Fibroblast of upper back skin (primary cell): ENCODE measurements at regions not wholly inside any gene's neighbourhood (a gene's known extent, or its start where the extent isn't known, plus 50 kb on each side); places are given as distances from the start of the nearest gene placed in this dataset.
A peak's percentile ranks its signal among the peaks of the same experiment; 100 is the strongest.
"Not testable (repeated sequence)": the region's sequence is repeated elsewhere in the genome, so short reads cannot be mapped to it uniquely, and the experiment has no call there.

Experiments
- DNase-seq: peaks from one replicate; pipeline ENCODE4 v3.0.0-alpha.2; 2013

DNA sequence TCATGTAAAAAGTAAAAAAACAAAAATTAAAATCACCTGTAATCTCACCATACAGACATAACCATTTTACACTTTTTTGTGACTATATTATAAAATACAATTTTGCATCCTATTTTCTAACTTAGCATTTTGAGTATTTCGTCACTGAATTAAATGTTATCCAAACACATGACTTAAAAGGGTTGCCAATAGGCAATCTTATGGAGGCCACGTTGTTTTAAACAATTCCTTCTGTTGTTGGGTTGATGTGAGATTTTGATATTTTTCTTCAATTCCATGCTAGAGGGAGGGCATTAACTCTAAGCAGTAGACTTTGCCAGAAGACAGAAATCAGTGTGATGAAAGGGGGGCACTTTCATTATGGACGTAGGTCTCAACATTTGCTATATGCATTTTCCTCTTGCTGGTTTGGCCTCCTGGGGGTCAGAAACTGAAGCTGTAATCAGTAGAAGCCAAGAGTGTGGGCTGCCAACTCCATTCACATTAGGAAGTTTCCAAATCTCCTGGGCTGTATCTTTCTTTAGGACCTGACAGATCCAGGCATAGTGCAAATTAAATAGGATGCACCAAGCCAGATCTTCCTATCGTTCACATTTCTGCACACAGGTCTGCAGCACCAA lies 614.2 kb upstream of the CLINT1 start:
- DNase-seq = no peak

DNA sequence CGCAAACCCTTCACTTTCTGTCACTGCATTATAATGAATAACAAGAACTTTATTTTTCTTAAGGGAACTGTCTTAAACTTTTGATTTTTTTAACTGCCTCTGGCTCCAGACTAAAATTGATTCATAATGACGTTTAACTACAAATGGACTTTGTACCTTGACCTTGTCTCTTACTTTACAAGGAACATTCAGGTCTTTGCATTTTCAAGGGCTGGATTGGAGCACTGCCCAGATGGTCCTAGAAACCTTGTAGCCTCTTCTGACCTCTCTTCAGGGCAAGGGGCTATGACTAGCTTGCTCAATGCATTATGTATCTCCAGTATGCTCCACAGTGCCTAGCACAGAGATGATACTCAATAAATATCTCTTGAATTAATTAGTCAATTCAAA lies 612.6 kb upstream of the CLINT1 start:
- DNase-seq = no peak

DNA sequence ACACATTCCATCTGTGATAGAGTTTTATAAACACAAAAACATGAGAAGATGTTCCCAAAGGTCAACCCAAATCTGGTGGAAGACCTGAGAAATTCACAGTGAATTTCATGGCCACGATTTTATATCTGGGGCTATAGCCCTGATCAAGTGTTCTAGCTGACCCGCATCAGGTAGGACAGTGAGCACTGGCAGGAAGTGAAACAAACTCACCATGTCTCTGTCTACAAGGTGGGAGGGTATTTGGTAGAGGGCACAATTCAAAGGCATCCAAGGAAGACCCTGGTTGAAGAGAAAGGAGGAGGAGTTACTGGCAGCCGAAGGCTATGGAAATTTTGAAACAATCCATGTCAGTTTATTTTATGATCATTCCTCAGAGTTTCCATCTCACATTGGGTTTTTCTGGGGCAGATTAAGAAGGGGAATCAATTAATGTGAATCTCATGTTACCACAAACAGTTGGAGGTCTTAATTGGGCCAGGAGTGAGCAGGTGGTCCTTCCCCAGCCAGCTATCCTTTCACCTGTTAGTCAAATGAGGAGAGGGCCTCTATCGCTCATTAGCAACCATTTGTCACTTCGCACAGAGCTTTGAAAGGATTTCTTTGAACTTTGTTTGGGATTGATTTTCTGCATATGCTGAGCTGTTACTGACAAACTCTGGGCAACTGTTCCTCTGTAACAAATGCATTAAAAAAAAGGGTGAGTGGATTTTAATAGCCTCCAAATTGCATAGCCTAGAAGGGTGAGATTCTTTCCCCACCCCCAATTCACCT lies 612.0 kb upstream of the CLINT1 start:
- DNase-seq = no peak

DNA sequence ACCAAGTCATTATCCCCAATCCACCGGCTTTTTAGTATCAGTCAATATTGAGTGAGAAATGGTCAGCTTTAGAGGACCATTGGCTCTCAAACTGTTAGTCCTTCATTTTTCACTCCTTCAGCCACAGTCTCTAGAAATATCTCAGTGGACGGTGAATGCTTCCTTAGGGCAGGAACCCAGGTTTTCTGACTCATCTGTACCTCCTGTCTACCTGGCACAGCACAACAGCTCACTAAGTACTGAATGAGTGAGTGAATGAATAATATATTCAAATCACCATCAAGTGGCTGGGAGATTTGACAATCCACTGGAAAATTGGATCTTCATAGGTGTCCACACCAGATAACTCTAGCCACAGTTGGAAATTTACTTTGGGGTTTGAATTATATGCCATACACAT lies 609.5 kb upstream of the CLINT1 start:
- DNase-seq = no peak

DNA sequence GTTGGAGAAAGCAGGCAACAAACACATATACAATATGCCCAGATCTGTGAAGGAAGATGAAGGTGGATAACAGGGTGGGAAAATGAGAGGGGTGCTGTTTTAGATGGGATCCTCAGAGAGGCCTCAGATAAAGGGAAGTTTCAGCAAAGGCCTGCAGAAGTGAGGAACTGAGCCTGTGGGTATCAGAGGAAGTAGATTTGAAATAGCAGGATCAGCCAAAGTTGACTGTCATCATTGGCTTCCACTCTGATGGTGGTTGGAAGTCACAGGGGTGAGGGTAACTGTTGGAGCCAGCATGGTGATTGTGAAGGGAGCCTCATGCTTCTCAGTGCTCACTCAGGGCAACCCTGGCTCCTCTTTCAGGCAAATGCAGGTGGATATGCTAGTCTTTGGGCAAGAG lies 607.2 kb upstream of the CLINT1 start:
- no peak for DNase-seq

DNA sequence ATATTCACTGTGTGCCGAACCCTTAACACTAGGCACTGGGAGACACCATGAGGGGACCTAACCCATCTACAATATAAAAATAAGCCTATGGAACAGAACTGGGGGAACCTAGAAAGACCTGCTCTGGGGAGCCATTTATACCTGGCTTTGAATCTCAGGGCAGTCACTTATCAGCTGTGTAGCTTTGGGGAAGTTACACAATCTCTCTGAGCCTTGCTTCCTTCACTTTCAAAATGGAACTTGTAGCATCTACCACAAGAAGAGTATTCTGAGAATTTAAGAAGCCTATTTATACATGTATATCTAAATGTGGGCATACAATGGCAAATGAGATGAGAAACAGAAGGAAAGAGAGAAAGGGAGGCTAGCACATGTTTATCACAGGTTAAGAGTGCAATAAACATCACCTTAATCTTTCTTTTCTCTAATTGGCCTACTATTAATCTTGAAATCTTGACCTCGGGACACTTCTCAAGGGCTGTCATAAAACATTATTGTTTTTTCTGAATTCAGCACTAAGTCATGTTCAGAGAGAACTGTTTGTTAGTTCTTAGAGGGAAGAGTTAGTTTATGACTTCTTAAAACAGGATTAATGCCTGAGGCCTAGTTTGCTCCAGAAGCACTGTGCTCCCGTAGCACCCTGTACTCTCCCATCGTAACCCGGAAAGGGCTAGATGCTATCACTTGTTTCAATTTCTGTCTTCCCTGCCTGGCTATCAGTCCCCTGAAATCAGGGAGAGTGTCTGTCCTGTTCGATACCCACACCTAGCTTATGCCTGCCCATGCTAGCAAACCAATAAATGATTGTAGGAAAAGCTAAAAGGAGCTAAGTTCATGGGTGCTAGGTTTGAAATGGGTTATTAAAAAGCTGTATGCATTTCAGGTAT lies 606.4 kb upstream of the CLINT1 start:
- no peak for DNase-seq

DNA sequence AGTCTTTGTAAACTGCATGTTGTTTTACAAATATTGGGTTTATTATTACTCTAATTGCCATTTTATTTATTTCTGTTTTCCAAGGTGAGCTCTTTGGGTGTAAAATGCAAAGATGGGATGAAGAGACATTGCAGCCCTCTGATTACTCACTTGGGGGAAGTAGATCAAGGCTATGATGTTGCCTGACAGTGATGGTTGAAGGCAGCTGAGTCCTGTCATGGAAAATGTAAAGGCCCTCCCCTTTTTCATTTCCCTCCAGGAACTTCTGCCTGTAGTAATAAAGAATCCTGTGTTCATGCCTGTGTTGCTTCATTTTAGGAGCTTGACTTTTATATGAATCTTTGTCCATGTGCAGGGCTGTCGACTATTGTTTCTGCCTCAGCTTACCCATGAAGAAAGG lies 605.4 kb upstream of the CLINT1 start:
- DNase-seq = peak; percentile 32

DNA sequence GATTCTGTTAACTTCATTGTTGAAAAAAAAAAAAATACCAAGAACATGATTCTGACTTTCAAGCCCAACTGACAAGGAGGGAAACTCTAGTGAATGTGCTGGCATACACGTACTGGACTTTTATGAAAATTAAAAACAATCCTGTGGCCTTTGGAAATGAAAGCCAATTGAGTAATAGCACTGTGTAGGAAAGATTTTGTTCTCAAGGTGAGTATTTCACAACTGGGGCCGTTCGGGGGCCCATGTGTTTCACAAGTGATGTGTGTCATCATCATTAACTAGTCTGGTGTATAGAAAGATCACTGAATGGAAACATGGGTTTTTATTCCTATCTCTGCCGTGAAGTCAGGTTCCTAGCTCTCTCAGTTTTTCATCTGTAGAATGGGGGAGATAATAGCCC lies 605.0 kb upstream of the CLINT1 start:
- DNase-seq = peak; percentile 86

DNA sequence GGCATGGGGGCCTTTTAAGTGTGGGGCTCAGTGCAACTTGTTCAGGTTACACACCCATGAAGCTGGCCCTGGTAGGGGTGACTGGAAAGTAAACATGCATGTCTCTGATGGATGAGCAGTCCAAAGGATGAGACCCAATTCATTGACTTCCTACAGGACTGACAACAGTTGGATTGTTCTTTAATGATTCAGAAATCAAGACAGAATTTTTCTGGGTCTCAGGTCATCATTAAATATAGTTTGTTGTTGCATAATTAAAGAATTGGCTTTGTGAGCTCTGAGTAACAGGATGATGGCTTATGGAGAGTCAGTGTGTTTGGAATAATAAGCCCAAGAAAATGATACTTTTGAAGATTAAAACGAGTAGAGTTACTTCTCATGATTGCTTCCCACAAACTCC lies 604.2 kb upstream of the CLINT1 start:
- peak; percentile 42 for DNase-seq

DNA sequence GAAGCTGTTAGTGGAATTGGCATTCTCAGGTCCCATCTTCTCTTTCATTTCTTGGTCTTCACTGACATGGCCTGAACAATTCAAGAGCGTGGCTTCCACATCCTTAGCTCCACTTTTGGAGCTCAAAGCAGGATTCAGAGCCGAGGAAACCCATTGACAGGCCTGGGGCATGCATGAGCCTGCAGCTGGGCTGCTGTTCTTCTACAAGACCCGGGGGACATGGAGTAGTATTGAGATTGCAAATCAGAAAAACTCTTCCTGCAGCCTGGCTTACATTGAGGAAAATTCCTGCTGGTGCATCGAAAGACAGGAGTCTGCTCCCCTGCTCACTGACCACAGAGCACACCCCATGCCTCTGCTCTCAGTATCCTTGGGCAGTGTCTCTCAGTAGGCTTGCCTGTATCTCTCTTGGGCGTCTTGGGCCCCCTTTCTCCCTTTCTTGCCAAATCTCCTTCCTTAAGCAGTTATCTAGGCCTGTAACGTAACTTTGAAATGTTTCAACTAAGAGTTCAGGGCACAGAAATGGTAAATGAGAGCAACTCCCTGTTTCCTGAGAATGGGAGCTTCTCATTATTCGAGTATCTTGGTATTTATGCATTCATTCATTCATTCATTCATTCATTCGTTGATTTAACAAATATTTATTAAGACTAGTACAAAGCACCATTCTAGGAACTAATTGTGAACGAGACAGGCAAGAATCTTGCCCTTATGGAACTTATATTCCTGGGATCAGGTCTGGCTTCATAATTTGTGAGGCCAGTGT lies 603.6 kb upstream of the CLINT1 start:
- no peak for DNase-seq

DNA sequence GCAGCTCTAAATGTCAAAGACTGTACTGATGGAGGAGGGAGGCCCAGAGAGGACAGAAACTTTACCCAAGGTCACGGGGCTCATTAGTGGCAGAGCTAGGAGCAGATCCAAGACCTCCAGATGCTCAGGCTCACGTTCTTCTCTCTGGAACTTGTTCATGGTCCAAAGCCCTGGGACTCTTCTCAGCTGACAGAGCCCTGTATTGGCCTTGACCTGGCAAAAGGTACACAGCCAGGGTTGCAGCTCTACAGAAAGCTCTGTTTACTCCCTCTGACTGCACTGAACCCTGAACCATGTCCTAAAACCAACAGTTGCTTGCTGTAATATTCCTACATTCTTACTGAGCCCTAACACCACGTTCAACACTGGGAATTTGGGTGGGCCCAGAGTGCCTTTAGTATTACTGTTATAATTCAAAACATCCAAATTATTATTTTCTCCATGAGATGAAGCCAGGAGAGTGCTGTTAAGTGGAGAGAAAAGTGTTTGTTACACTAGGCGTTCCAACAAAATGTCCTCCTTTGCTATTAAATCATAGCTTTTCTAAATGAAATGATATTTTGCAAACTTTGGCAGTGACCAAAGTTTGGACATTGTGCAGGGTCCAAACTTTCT lies 602.4 kb upstream of the CLINT1 start:
- no peak for DNase-seq

DNA sequence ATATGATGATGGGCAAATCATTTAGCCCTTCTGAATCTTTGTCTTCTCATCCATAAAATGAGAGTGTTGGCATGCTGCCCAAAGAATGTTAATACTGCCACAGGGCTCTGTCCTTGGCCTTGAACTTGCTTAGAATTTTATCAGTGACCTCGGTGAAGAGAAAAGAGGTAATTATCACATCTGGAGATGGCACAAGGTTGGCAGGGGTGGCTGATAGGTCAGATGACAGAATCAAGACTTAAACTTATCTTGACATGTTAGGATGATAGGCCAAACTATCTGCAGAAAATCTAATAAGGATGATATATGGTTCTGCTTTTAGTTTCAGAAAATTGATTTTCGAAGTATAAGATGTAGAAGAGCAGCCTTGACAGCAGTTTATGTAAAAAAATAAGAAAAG lies 599.1 kb upstream of the CLINT1 start:
- DNase-seq = no peak

DNA sequence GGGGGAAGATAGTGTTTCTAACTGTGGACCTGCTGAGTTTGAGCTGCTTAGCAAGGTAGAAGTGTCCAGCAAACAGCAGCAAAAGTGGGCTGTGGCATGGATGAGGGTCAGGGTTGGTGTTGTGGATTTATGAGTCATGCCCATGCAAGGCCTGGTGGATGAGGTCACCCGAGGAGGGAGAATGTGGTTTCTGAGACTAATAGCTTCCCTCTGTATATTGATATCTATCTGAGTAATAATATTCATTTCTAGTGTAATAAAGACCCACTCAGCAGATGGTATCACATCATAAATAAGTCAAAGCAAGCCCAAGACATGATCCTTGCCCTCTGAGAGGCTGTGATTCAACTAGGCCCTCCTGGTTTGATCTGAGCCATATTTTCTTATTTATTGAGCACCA lies 597.8 kb upstream of the CLINT1 start:
- DNase-seq = peak; percentile 92

DNA sequence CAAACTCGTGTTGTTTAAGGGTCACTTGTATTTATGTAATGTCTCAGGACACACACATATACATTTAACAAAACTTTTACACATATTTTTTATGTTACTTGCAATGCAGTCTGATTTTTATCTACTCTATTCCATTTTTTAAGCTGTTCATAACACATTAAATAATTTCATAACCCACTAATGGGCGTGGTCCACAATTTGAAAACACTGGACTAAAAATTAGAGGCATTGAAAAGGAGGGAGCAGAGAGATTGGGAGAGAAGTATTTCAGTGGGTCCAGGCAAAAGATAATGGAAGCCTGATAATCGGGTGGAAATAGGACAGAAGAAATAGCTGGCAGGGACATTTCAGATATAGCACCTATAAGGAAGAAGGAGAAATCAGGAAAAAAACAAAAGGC lies 597.3 kb upstream of the CLINT1 start:
- DNase-seq = no peak

DNA sequence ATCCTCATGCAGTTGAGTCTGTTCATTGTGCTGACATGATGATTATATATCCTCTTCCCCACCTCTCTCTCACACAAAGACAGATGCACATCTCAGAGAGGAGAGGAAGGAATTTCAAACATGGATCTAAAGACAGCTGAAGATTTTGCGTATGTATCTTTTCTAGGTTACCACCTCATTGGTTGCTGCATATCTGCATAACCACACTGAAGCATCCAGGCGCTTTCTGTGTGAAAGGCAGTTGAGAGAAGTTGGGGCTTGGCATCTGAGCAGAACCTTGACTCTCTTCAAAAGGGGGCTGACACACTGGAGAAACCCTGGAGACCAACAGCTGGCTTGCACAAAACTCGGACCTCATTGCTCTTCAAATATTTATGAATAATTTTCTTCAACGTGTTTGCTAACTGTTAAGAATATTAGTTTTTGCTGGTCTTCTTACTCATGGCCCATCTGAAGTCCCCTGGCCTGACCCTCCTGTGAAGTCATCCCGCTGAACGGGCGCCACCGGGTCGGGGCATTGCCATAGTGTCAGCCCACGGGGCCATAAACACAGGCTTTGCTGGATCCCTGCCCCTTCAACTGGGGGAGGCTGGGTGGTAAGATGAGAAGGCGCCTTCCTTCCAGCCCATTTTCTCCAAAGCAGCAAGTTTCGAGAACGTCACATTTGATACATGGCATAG lies 593.2 kb upstream of the CLINT1 start:
- DNase-seq = no peak

DNA sequence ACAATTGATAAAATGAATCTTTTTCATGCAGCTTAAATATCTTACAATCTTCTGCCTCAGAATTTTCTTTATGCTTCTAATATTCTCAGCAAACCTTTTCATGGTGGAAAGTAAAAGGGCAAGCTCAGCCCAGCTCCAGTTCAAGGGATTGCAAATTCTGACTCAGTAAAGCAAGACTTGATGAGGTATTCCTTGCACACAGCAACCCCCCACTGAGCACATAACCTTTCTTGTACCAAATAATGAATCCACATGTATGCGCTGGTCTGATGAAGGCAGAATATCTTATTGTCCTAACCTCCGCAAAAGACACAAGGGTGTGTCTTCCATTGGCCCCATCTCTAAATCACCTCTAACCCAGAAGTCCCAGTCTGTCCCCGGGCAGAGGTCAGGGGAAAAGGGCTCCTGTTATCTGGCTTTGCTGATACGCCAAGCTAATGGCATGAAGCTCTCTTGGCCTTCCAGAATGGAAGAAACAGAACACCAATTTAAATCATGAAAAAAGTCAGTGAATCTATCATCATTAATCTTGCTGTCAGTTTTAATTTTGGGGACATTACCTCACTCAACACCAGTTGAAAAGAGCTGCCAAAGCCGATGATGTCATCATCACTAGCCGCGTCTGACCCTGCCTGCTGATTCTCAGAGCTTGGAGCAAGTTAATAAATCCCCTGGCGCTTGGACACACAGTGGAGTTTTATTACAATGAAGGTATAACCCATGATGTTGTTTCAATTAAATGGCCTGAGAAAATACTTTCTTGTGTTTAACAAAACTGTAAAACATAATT lies 592.5 kb upstream of the CLINT1 start:
- DNase-seq = peak; percentile 86

DNA sequence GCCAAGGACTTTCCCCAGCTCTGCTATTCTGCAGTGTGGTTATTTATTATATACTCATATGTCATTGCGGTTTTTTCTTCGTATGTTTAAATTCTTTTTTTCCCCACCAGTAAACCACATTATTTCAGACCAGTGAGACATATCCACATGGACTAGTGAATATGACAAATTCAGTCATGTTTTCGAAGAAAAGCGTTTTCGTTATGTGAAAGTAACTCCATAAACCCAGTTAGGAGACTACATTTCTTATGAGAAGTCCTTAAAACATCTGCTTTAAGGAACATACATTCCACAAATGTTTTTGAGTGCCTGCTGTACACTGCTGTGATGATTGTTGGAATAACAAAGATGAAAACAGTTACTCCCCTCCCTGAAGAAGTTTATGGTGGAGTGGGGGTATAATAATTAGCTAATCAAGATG lies 591.8 kb upstream of the CLINT1 start:
- DNase-seq = peak; percentile 81

DNA sequence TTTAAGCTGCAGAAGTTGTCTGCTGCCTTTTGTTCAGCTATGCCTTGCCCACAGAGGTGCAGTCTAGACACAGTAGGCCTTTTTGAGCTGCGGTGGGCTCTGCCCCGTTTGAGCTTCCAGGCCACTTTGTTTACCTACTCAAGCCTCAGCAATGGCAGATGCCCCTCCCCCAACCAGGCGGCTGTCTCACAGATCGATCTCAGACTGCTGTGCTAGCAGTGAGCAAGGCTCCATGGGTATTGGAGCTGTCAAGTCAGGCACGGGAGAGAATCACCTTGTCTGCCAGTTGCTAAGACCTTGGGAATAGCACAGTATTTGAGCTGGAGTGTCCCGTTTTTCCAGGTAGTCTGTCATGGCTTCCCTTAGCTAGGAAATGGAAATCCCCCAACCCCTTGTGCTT lies 587.8 kb upstream of the CLINT1 start:
- DNase-seq = not testable (repeated sequence)

DNA sequence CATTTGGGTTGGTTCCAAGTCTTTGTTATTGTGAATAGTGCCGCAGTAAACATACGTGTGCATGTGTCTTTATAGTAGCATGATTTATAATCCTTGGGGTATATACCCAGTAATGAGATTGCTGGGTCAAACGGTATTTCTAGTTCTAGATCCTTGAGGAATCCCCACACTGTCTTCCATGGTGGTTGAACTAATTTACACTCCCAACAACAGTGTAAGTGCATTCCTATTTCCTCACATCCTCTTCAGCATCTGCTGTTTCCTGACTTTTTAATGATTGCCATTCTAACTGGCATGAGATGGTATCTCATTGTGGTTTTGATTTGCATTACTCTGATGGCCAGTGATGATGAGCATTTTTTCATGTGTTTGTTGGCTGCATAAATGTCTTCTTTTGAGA lies 580.3 kb upstream of the CLINT1 start:
- DNase-seq = not testable (repeated sequence)

DNA sequence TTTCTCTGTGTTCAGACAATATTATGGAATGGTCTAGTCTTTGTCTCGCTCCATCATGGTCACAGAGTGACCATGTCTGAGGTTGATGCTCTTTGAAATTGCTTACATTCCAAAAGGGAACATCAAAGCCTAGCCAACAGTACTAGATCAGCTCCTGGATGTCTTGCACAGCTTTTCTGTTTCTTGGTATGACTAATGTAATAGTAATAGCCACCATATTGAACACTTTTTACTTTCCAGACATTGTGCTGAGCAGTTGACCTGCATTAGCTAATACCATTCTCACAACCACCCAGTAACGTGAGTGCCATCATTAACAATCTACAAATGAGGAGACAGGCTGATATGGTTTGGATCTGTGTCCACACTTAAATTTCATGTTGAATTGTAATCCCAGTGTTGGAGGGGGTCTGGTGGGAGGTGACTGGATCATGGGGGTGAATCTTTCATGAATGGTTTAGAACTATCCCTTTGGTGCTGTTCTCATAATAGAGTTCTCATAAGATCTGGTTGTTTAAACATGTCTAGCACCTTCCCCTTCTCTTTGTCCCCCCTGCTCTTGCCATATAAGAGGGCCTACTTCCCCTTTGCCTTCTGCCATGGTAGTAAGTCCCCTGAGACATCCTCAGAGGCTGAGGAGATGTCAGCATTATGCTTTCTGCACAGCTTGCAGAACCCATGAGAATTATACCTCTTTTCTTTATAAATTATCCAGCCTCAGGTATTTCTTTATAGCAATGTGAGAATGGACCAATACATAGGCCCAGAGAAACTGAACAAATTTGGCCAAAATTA lies 577.5 kb upstream of the CLINT1 start:
- DNase-seq = no peak
